H1 (cell line): ENCODE measurements at regions not wholly inside any gene's neighbourhood (a gene's known extent, or its start where the extent isn't known, plus 50 kb on each side); places are given as distances from the start of the nearest gene placed in this dataset.

Experiments
- CTCF ChIA-PET: fragments of 300-600 bp; sonication (Branson Sonifier 250); formaldehyde crosslinking; loops from one replicate; lab custom pipeline; 2021; ENCODE audit not compliant: partially characterized antibody; lab: Charles Lee
- POLR2A ChIA-PET: fragments of 300-600 bp; sonication (Branson Sonifier 250); formaldehyde crosslinking; loops from one replicate; lab custom pipeline; 2021; ENCODE audit warnings: inconsistent platforms; ENCODE audit not compliant: partially characterized antibody; lab: Charles Lee
- DNase-seq, 2 experiments: peaks; one replicate each; pipeline versions ENCODE4 v3.0.0 to v3.0.0-alpha.2; 2010 to 2022; ENCODE audit warnings: low spot score in 2 of 2, low read depth in 1 of 2, mixed read lengths in 1 of 2
- FAIRE-seq: peaks from 2 replicates; lab custom pipeline; 2011; peaks lifted over from hg19 to GRCh38; lab: Jason Lieb, UNC
- H2AFZ ChIP-seq: 2 replicates; pipeline ENCODE4 v1.8.1; 2012; ENCODE audit warnings: low read length, inconsistent platforms
- H2AK5ac ChIP-seq: 2 replicates; pipeline ENCODE4 v1.6.1; 2013; ENCODE audit warnings: low read depth, low read length
- H2BK120ac ChIP-seq: replicated peaks from 2 replicates; pipeline ENCODE3; 2013; ENCODE audit warnings: low read depth, low read length, inconsistent platforms
- H2BK12ac ChIP-seq: 2 replicates; pipeline ENCODE4 v1.6.1; 2013; ENCODE audit warnings: low read depth, low read length
- H2BK15ac ChIP-seq: 2 replicates; pipeline ENCODE4 v1.6.1; 2013; ENCODE audit warnings: low read length
- H2BK20ac ChIP-seq: 2 replicates; pipeline ENCODE4 v1.6.1; 2013; ENCODE audit warnings: low read length
- H2BK5ac ChIP-seq: 2 replicates; pipeline ENCODE4 v1.6.1; 2013; ENCODE audit warnings: low read depth, low read length
- H3K14ac ChIP-seq: 2 replicates; pipeline ENCODE4 v1.6.1; 2013; ENCODE audit warnings: inconsistent platforms; ENCODE audit not compliant: insufficient read length
- H3K18ac ChIP-seq: 2 replicates; pipeline ENCODE4 v1.6.1; 2013; ENCODE audit warnings: low read length; ENCODE audit errors: extremely low read depth
- H3K23ac ChIP-seq: 2 replicates; pipeline ENCODE4 v1.6.1; 2013; ENCODE audit warnings: inconsistent platforms; ENCODE audit not compliant: insufficient read length
- H3K23me2 ChIP-seq: 2 replicates; pipeline ENCODE4 v1.6.1; 2013; ENCODE audit warnings: low read depth, low read length
- H3K27ac ChIP-seq: 2 replicates; pipeline ENCODE4 v1.6.1; 2011; ENCODE audit warnings: low read depth, low read length, inconsistent platforms
- H3K27me3 ChIP-seq, 4 experiments: replicated peaks in 1 of 4; 1 replicate in 1 of 4; 2 replicates in 3 of 4; pipeline versions ENCODE4 v1.6.1 to v1.8.1; 2011 to 2013; ENCODE audit warnings: low read length in 3 of 4, mild to moderate bottlenecking in 3 of 4, inconsistent platforms in 2 of 4, mixed read lengths in 2 of 4, moderate library complexity in 1 of 4; ENCODE audit not compliant: control insufficient read depth in 3 of 4, insufficient read depth in 3 of 4; ENCODE audit errors: extremely low read depth in 1 of 4
- H3K36me3 ChIP-seq, 4 experiments: 2 replicates each; pipeline versions ENCODE4 v1.6.1 to v1.8.1; 2011 to 2013; ENCODE audit warnings: mild to moderate bottlenecking in 4 of 4, low read length in 3 of 4, moderate library complexity in 2 of 4, control low read depth in 1 of 4, inconsistent platforms in 1 of 4; ENCODE audit not compliant: insufficient read depth in 4 of 4, control insufficient read depth in 2 of 4
- H3K4ac ChIP-seq: replicated peaks from 2 replicates; pipeline ENCODE3; 2013; ENCODE audit warnings: low read length, low read depth, mixed read lengths, inconsistent platforms; ENCODE audit not compliant: insufficient read length
- H3K4me1 ChIP-seq, 4 experiments: replicated peaks in 1 of 4; 1 replicate in 1 of 4; 2 replicates in 3 of 4; pipeline versions ENCODE4 v1.6.1 to v1.8.1; 2011 to 2013; ENCODE audit warnings: low read length in 3 of 4, inconsistent platforms in 2 of 4, mixed read lengths in 1 of 4; ENCODE audit not compliant: insufficient read depth in 4 of 4, control insufficient read depth in 3 of 4
- H3K4me2 ChIP-seq, 2 experiments: 2 replicates each; pipeline versions ENCODE4 v1.6.1 to v1.8.1; 2011 to 2013; ENCODE audit warnings: low read depth in 2 of 2, low read length in 2 of 2, control low read depth in 1 of 2, inconsistent platforms in 1 of 2, mild to moderate bottlenecking in 1 of 2; ENCODE audit not compliant: insufficient read depth in 1 of 2
- H3K4me3 ChIP-seq, 4 experiments: fragments of 200-600, 300-600 bp in 1 of 4; sonication (generic), shearing (Covaris generic), sonication (Bioruptor Twin) in 1 of 4; 2 replicates each; pipeline versions ENCODE4 v1.5.1 to v1.8.1; 2011 to 2016; ENCODE audit warnings: low read length in 4 of 4, low read depth in 3 of 4, control low read depth in 2 of 4, inconsistent platforms in 2 of 4, mild to moderate bottlenecking in 2 of 4, mixed read lengths in 1 of 4, moderate library complexity in 1 of 4; ENCODE audit not compliant: insufficient read depth in 2 of 4; ENCODE audit errors: extremely low read depth in 1 of 4
- H3K56ac ChIP-seq: replicated peaks from 2 replicates; pipeline ENCODE3; 2013; ENCODE audit warnings: low read depth, mild to moderate bottlenecking, mixed read lengths, low read length, inconsistent platforms; ENCODE audit not compliant: insufficient read length
- H3K79me1 ChIP-seq: 2 replicates; pipeline ENCODE4 v1.6.1; 2013; ENCODE audit warnings: low read depth, low read length, control low read depth
- H3K79me2 ChIP-seq, 2 experiments: 2 replicates each; pipeline versions ENCODE4 v1.6.1 to v1.8.1; 2012 to 2013; ENCODE audit warnings: low read length in 2 of 2, mild to moderate bottlenecking in 2 of 2, inconsistent platforms in 1 of 2; ENCODE audit not compliant: insufficient read depth in 2 of 2, control insufficient read depth in 1 of 2
- H3K9ac ChIP-seq, 4 experiments: replicated peaks in 1 of 4; 1 replicate in 1 of 4; 2 replicates in 3 of 4; pipeline versions ENCODE4 v1.6.1 to v1.8.1; 2011 to 2013; ENCODE audit warnings: low read depth in 3 of 4, low read length in 3 of 4, control low read depth in 2 of 4, mild to moderate bottlenecking in 2 of 4, moderate library complexity in 2 of 4, inconsistent platforms in 1 of 4; ENCODE audit errors: extremely low read depth in 1 of 4
- H3K9me3 ChIP-seq, 2 experiments: 2 replicates each; pipeline versions ENCODE4 v1.6.1 to v1.8.1; 2012 to 2013; ENCODE audit warnings: mild to moderate bottlenecking in 2 of 2, moderate library complexity in 2 of 2, control low read depth in 1 of 2, inconsistent platforms in 1 of 2, low read depth in 1 of 2, low read length in 1 of 2, mixed read lengths in 1 of 2; ENCODE audit not compliant: insufficient read depth in 2 of 2
- H4K20me1 ChIP-seq, 2 experiments: replicated peaks in 1 of 2; 2 replicates each; pipeline versions ENCODE3 to v1.8.1; 2011 to 2013; ENCODE audit warnings: inconsistent platforms in 2 of 2, low read length in 2 of 2, mild to moderate bottlenecking in 1 of 2; ENCODE audit not compliant: insufficient read depth in 2 of 2, control insufficient read depth in 1 of 2
- H4K5ac ChIP-seq: 2 replicates; pipeline ENCODE4 v1.6.1; 2013; ENCODE audit warnings: low read length, low read depth, mixed read lengths, inconsistent platforms; ENCODE audit not compliant: insufficient read length
- H4K8ac ChIP-seq: 2 replicates; pipeline ENCODE4 v1.8.0; 2013; ENCODE audit warnings: mild to moderate bottlenecking, moderate library complexity, low read length, inconsistent platforms; ENCODE audit not compliant: insufficient read depth; ENCODE audit errors: extremely low read depth
- H4K91ac ChIP-seq: replicated peaks from 2 replicates; pipeline ENCODE3; 2013; ENCODE audit warnings: low read length, mixed read lengths, inconsistent platforms; ENCODE audit not compliant: insufficient read length
- CEBPB ChIP-seq: IDR thresholded peaks from 2 replicates; pipeline ENCODE4 v1.6.1; 2012; ENCODE audit warnings: low read depth, low read length
- CHD2 ChIP-seq: IDR thresholded peaks from 2 replicates; pipeline ENCODE4 v1.6.1; 2012; ENCODE audit warnings: low read length, improper control_type of control experiment
- EP300 ChIP-seq, 2 experiments: IDR thresholded peaks; 1 replicate in 1 of 2; 2 replicates in 1 of 2; pipeline ENCODE4 v1.6.1; 2011 to 2012; ENCODE audit warnings: low read depth in 2 of 2, low read length in 2 of 2, mild to moderate bottlenecking in 2 of 2, borderline replicate concordance in 1 of 2, inconsistent platforms in 1 of 2, moderate library complexity in 1 of 2
- FOSL1 ChIP-seq: IDR thresholded peaks from 2 replicates; pipeline ENCODE4 v1.6.1; 2011; ENCODE audit warnings: mild to moderate bottlenecking, low read depth, low read length, moderate library complexity; ENCODE audit not compliant: insufficient read depth
- HDAC6 ChIP-seq: IDR thresholded peaks from one replicate; pipeline ENCODE4 v1.7.1; 2012; ENCODE audit warnings: low read depth, mild to moderate bottlenecking, inconsistent platforms, low read length, moderate library complexity
- NANOG ChIP-seq: IDR thresholded peaks from 2 replicates; pipeline ENCODE4 v1.6.1; 2011; ENCODE audit warnings: low read length, low read depth, mild to moderate bottlenecking, inconsistent platforms; ENCODE audit not compliant: insufficient read depth, poor library complexity, severe bottlenecking
- NRF1 ChIP-seq: IDR thresholded peaks from 2 replicates; pipeline ENCODE4 v1.6.1; 2011; ENCODE audit warnings: mild to moderate bottlenecking, low read depth, low read length, improper control_type of control experiment
- PHF8 ChIP-seq: fragments of 200-600 bp; sonication (generic); conservative IDR thresholded peaks from 2 replicates; pipeline ENCODE4 v1.7.1; 2012; ENCODE audit warnings: low read depth, mild to moderate bottlenecking, inconsistent platforms, low read length, moderate library complexity
- RBBP5 ChIP-seq: IDR thresholded peaks from 2 replicates; pipeline ENCODE4 v1.7.1; 2012; ENCODE audit warnings: low read depth, mild to moderate bottlenecking, inconsistent platforms, low read length, moderate library complexity, borderline replicate concordance
- SRF ChIP-seq: IDR thresholded peaks from 2 replicates; pipeline ENCODE4 v1.6.1; 2011; ENCODE audit warnings: mild to moderate bottlenecking, low read depth, low read length, moderate library complexity
- YY1 ChIP-seq: IDR thresholded peaks from 2 replicates; pipeline ENCODE4 v1.6.1; 2011; ENCODE audit warnings: low read depth, mild to moderate bottlenecking, low read length
- WGBS, 2 experiments: shearing (Covaris generic) in 1 of 2; methylation state at CpG; one replicate each; pipeline versions ENCODE4 v1.1.6 to v1.1.7; 2013 to 2015; ENCODE audit warnings: low lambda C conversion rate in 2 of 2, mixed read lengths in 2 of 2, inconsistent platforms in 1 of 2, low coverage in 1 of 2, missing lambda C conversion rate in 1 of 2; ENCODE audit not compliant: insufficient replicate concordance in 2 of 2, insufficient coverage in 1 of 2, insufficient read length in 1 of 2; ENCODE audit errors: extremely low coverage in 1 of 2, missing lambda C conversion rate in 1 of 2; 5-methylcytosine and 5-hydroxymethylcytosine counted together
- TF ChIP-seq, protein P1 (sequence below): IDR thresholded peaks from 2 replicates; pipeline ENCODE4 v1.6.1; 2012; ENCODE audit warnings: low read length, inconsistent platforms

- Histone ChIP-seq H3K36me3 (no peaks in the 10 kb centered on the region), H2BK15ac (no peak overlapping the region), H3K56ac (no peak overlapping the region), H4K91ac (no peak overlapping the region), H3K9ac (no peak overlapping the region), H2AK5ac (no peak overlapping the region), H2BK12ac (no peak overlapping the region), H4K5ac (no peak overlapping the region), H3K27me3 (no peaks in the 10 kb centered on the region), H3K4me3 (no peak overlapping the region), H2AFZ (no peak overlapping the region), H3K18ac (no peak overlapping the region), H3K79me2 (no peaks in the 10 kb centered on the region), H3K23ac (no peak overlapping the region), H3K4ac (no peak overlapping the region), H3K23me2 (no peaks in the 10 kb centered on the region), H4K20me1 (no peaks in the 10 kb centered on the region), H3K4me1 (peaks cover 0 to 18% (median 9%) of the 10 kb centered on the region in 4 experiments; a peak in 5 of 7 replicates), H2BK20ac (no peak overlapping the region), H2BK120ac (no peak overlapping the region), H3K4me2 (no peak overlapping the region), H4K8ac (no peak overlapping the region), H3K79me1 (no peaks in the 10 kb centered on the region), H3K27ac (no peak overlapping the region), H3K14ac (no peak overlapping the region), H3K9me3 (no peaks in the 10 kb centered on the region), H2BK5ac (no peak overlapping the region)
- FAIRE-seq, result no peak
- DNase-seq, result no peak
- WGBS, 2 experiments, result 91% methylated on average over 3 of the region's 3 CpGs; no CpG with 5 or more reads in 1 of the 2 experiments
- TF ChIP-seq NANOG, result no peak
- no peak for TF ChIP-seq CHD2
- no peak for TF ChIP-seq RBBP5
- TF ChIP-seq SRF, result no peak
- no peak for TF ChIP-seq PHF8
- no peak for TF ChIP-seq YY1
- no peak for TF ChIP-seq HDAC6
- TF ChIP-seq EP300 (IDR thresholded peaks at IDR 0.05; ENCODE audit: borderline replicate concordance in 1 of 2, low read depth in 2 of 2, low read length in 2 of 2), result no peak
- TF ChIP-seq, protein P1, sequence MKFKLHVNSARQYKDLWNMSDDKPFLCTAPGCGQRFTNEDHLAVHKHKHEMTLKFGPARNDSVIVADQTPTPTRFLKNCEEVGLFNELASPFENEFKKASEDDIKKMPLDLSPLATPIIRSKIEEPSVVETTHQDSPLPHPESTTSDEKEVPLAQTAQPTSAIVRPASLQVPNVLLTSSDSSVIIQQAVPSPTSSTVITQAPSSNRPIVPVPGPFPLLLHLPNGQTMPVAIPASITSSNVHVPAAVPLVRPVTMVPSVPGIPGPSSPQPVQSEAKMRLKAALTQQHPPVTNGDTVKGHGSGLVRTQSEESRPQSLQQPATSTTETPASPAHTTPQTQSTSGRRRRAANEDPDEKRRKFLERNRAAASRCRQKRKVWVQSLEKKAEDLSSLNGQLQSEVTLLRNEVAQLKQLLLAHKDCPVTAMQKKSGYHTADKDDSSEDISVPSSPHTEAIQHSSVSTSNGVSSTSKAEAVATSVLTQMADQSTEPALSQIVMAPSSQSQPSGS, result no peak
- TF ChIP-seq NRF1, result no peak
- no peak for TF ChIP-seq FOSL1
- TF ChIP-seq CEBPB, result no peak
- CTCF ChIA-PET, result no interaction called here
- POLR2A ChIA-PET, result interaction anchor here (1.5 kb wide), 1 partner anchor 106 kb away, joined by 7 read pairs; the partner anchor contains the start of gene KLF6
Measured at GRCh38 chr10:3891396-3891795, 106.4 kb upstream of the KLF6 start.
